HCT116 (cell line): ENCODE measurements at regions not wholly inside any gene's neighbourhood (a gene's known extent, or its start where the extent isn't known, plus 50 kb on each side); places are given as distances from the start of the nearest gene placed in this dataset.

Experiments used
- ATAC-seq: fragments of 200-7000 bp; cut with Tn5 transposase; 2 replicates; pipeline ENCODE4 v1.9.1; 2020; ENCODE audit warnings: mild to moderate bottlenecking, moderate library complexity
- BruUV-seq: library from RNA; stranded (reverse); fragments of 400-500 nt; replicated peaks from 2 replicates; lab custom pipeline; 2021; lab: Mats Ljungman, UMichigan
- CTCF ChIA-PET: fragments of 300-600 bp; sonication (Branson Sonifier 250); formaldehyde crosslinking; loops from one replicate; lab custom pipeline; 2021; ENCODE audit warnings: antibody characterized with exemption; lab: Charles Lee
- POLR2A ChIA-PET: fragments of 300-600, 350-600 bp; sonication (Branson Sonifier 250); formaldehyde crosslinking; loops from one replicate; lab custom pipeline; 2021; ENCODE audit warnings: antibody characterized with exemption; lab: Charles Lee
- RAD21 ChIA-PET, 2 experiments: fragments of 300-600 bp; sonication (Branson Sonifier 250); formaldehyde crosslinking; loops; one replicate each; lab custom pipeline; 2023; ENCODE audit warnings: low total read pairs in 2 of 2; ENCODE audit not compliant: uncharacterized antibody in 2 of 2, unreplicated experiment in 2 of 2, low non-redundant PET in 1 of 2; lab: Charles Lee
- DNase-seq: peaks from one replicate; pipeline ENCODE4 v3.0.0-alpha.2; 2010; ENCODE audit warnings: low read depth, low spot score
- H2AFZ ChIP-seq: fragments of 200-600 bp; shearing (Covaris generic), sonication (generic); 2 replicates; pipeline ENCODE4 v1.6.1; 2017; ENCODE audit warnings: low read depth, mixed run types, mixed read lengths, antibody characterized with exemption, low read length; ENCODE audit not compliant: poor library complexity, severe bottlenecking
- H3K27ac ChIP-seq: 2 replicates; pipeline ENCODE4 v1.5.1; 2012; ENCODE audit warnings: low read depth, low read length
- H3K27me3 ChIP-seq: fragments of 200-600 bp; sonication (generic); 2 replicates; pipeline ENCODE4 v1.6.1; 2016; ENCODE audit warnings: mixed run types, low read length, mixed read lengths; ENCODE audit not compliant: insufficient read depth
- H3K36me3 ChIP-seq, 2 experiments: fragments of 200-500 bp in 1 of 2; fragments of 200-600 bp in 1 of 2; sonication (Bioruptor generic) in 1 of 2; sonication (generic) in 1 of 2; 2 replicates each; pipeline versions ENCODE4 v1.5.1 to v1.6.1; 2014 to 2016; ENCODE audit warnings: low read length in 2 of 2, inconsistent platforms in 1 of 2, mixed read lengths in 1 of 2, mixed run types in 1 of 2; ENCODE audit not compliant: insufficient read depth in 2 of 2, control insufficient read depth in 1 of 2
- H3K4me1 ChIP-seq, 2 experiments: fragments of 200-600 bp in 1 of 2; sonication (generic) in 1 of 2; 2 replicates each; pipeline versions ENCODE4 v1.5.1 to v1.6.1; 2012 to 2017; ENCODE audit warnings: low read length in 2 of 2, inconsistent platforms in 1 of 2, mild to moderate bottlenecking in 1 of 2, mixed read lengths in 1 of 2, mixed run types in 1 of 2, moderate library complexity in 1 of 2; ENCODE audit not compliant: insufficient read depth in 2 of 2, control insufficient read depth in 1 of 2
- H3K4me2 ChIP-seq: fragments of 200-600 bp; sonication (generic); 2 replicates; pipeline ENCODE4 v1.6.1; 2017; ENCODE audit warnings: mixed run types, low read length, mixed read lengths
- H3K4me3 ChIP-seq, 2 experiments: fragments of 200-600 bp in 1 of 2; sonication (generic) in 1 of 2; replicated peaks in 1 of 2; 2 replicates each; pipeline ENCODE4 v1.5.1; 2011 to 2016; ENCODE audit warnings: low read length in 2 of 2, control low read depth in 1 of 2, low read depth in 1 of 2, mild to moderate bottlenecking in 1 of 2, mixed read lengths in 1 of 2, mixed run types in 1 of 2
- H3K79me2 ChIP-seq: fragments of 200-600 bp; sonication (generic); 2 replicates; pipeline ENCODE4 v1.6.1; 2017; ENCODE audit warnings: mild to moderate bottlenecking, mixed run types, low read length, moderate library complexity, mixed read lengths; ENCODE audit not compliant: insufficient read depth
- H3K9ac ChIP-seq: fragments of 200-600 bp; sonication (generic); 2 replicates; pipeline ENCODE4 v1.6.1; 2016; ENCODE audit warnings: low read length, mixed read lengths
- H3K9me2 ChIP-seq: fragments of 200-600 bp; sonication (generic), shearing (Covaris generic); 2 replicates; pipeline ENCODE4 v1.6.1; 2017; ENCODE audit warnings: mixed run types, mild to moderate bottlenecking, moderate library complexity; ENCODE audit not compliant: insufficient read depth
- H3K9me3 ChIP-seq, 2 experiments: fragments of 200-500 bp in 1 of 2; fragments of 200-600 bp in 1 of 2; sonication (Bioruptor generic) in 1 of 2; sonication (generic) in 1 of 2; 2 replicates each; pipeline ENCODE4 v1.6.1; 2014 to 2017; ENCODE audit warnings: low read length in 2 of 2, mixed read lengths in 2 of 2, inconsistent platforms in 1 of 2, low read depth in 1 of 2, mild to moderate bottlenecking in 1 of 2, mixed run types in 1 of 2, moderate library complexity in 1 of 2; ENCODE audit not compliant: control insufficient read depth in 1 of 2, insufficient read depth in 1 of 2
- H4K20me1 ChIP-seq: fragments of 200-600 bp; sonication (generic), shearing (Covaris generic); 2 replicates; pipeline ENCODE4 v1.6.1; 2017; ENCODE audit warnings: mixed run types, mild to moderate bottlenecking, moderate library complexity; ENCODE audit not compliant: insufficient read depth
- CEBPB ChIP-seq: IDR thresholded peaks from 2 replicates; pipeline ENCODE4 v1.6.1; 2012; ENCODE audit warnings: low read depth
- EGR1 ChIP-seq: IDR thresholded peaks from 2 replicates; pipeline ENCODE4 v1.6.1; 2012; ENCODE audit warnings: low read depth
- ELF1 ChIP-seq: IDR thresholded peaks from 2 replicates; pipeline ENCODE4 v1.6.1; 2012; ENCODE audit warnings: low read depth, borderline replicate concordance
- EZH2 ChIP-seq: fragments of 200-600 bp; sonication (generic); IDR thresholded peaks from 2 replicates; pipeline ENCODE4 v1.6.1; 2017; ENCODE audit warnings: antibody characterized with exemption, mixed run types
- EZH2phosphoT487 ChIP-seq: fragments of 200-600 bp; IDR thresholded peaks from 2 replicates; pipeline ENCODE4 v1.6.1; 2018; ENCODE audit warnings: antibody characterized with exemption, borderline replicate concordance
- FOSL1 ChIP-seq: IDR thresholded peaks from 2 replicates; pipeline ENCODE4 v1.6.1; 2012; ENCODE audit warnings: low read depth
- JUND ChIP-seq: IDR thresholded peaks from 2 replicates; pipeline ENCODE4 v1.6.1; 2012
- POLR2A ChIP-seq: IDR thresholded peaks from 2 replicates; pipeline ENCODE4 v1.7.0; 2011; ENCODE audit warnings: borderline replicate concordance; ENCODE audit not compliant: insufficient read depth, insufficient read length; ENCODE audit errors: extremely low read depth
- RAD21 ChIP-seq: IDR thresholded peaks from 2 replicates; pipeline ENCODE4 v1.6.1; 2012; ENCODE audit warnings: low read depth, mild to moderate bottlenecking
- SP1 ChIP-seq: IDR thresholded peaks from 2 replicates; pipeline ENCODE4 v1.6.1; 2012; ENCODE audit warnings: low read depth
- SRF ChIP-seq: IDR thresholded peaks from 2 replicates; pipeline ENCODE4 v1.6.1; 2012; ENCODE audit warnings: low read depth
- TCF7L2 ChIP-seq: IDR thresholded peaks from 2 replicates; pipeline ENCODE4 v1.7.0; 2011; ENCODE audit warnings: borderline replicate concordance, inconsistent platforms; ENCODE audit not compliant: insufficient read depth, insufficient read length; ENCODE audit errors: extremely low read depth
- YY1 ChIP-seq: IDR thresholded peaks from 2 replicates; pipeline ENCODE4 v1.6.1; 2011; ENCODE audit warnings: low read length, low read depth, moderate library complexity, mild to moderate bottlenecking; ENCODE audit not compliant: insufficient replicate concordance; ENCODE audit errors: extremely low read depth
- ZFX ChIP-seq: fragments of 450-650 bp; IDR thresholded peaks from 2 replicates; pipeline ENCODE4 v1.6.1; 2017
- intact Hi-C: fragments of 100-400 bp; cut with micrococcal nuclease; formaldehyde crosslinking; loops from 2 replicates; pipeline ENCODE4 v1.10.0; 2022
- TF ChIP-seq, protein P1 (sequence below), 3 experiments: fragments of 200-600 bp in 1 of 3; sonication (generic) in 1 of 3; IDR thresholded peaks in 2 of 3; conservative IDR thresholded peaks in 1 of 3; 2 replicates each; pipeline ENCODE4 v1.5.1; 2012 to 2017; ENCODE audit warnings: low read depth in 2 of 3, low read length in 2 of 3, antibody characterized with exemption in 1 of 3, borderline replicate concordance in 1 of 3, control low read depth in 1 of 3, mild to moderate bottlenecking in 1 of 3, mixed read lengths in 1 of 3, mixed run types in 1 of 3, moderate library complexity in 1 of 3; ENCODE audit not compliant: insufficient read depth in 1 of 3
- TF ChIP-seq, protein P2 (sequence below): IDR thresholded peaks from 2 replicates; pipeline ENCODE4 v1.6.1; 2012; ENCODE audit warnings: low read depth
- TF ChIP-seq, protein P3 (sequence below): IDR thresholded peaks from 2 replicates; pipeline ENCODE4 v1.6.1; 2011; ENCODE audit warnings: mild to moderate bottlenecking, low read length, moderate library complexity; ENCODE audit not compliant: insufficient replicate concordance; ENCODE audit errors: extremely low read depth

DNA sequence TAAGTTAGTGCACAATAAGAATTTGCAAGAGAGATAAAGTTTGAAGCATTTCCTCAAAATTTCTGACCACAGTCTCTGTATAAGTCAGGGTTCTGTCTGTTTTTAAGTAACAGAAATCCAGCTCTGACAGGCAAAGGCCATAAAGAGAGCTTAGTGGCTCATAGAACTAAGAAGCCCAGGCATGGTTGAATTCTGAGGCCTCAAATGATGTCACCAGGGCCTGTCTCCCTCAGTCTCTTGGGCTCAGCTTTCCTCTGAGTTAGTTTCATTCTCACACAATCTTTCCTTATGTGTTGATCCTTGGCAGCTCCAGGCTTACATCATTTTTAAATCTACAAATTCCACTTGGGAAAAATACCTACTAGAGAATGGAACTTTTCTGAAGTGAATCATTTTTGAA, 173.4 kb upstream of the ATP2B1 start:
- ChIA-PET CTCF (no interaction called here), RAD21 (no interaction called here), POLR2A (no interaction called here)
- BruUV-seq = no TSS peak
- H2AFZ ChIP-seq = no peak overlapping the region
- H3K4me1 ChIP-seq = no peaks in the 10 kb centered on the region
- TF ChIP-seq CEBPB (no peak), SP1 (no peak), JUND (no peak), POLR2A (no peak), SRF (no peak), ZFX (no peak), ELF1 (no peak), RAD21 (no peak), EZH2phosphoT487 (no peak), FOSL1 (no peak), YY1 (no peak), EGR1 (no peak), EZH2 (no peak), TCF7L2 (no peak)
- TF ChIP-seq, protein P1, sequence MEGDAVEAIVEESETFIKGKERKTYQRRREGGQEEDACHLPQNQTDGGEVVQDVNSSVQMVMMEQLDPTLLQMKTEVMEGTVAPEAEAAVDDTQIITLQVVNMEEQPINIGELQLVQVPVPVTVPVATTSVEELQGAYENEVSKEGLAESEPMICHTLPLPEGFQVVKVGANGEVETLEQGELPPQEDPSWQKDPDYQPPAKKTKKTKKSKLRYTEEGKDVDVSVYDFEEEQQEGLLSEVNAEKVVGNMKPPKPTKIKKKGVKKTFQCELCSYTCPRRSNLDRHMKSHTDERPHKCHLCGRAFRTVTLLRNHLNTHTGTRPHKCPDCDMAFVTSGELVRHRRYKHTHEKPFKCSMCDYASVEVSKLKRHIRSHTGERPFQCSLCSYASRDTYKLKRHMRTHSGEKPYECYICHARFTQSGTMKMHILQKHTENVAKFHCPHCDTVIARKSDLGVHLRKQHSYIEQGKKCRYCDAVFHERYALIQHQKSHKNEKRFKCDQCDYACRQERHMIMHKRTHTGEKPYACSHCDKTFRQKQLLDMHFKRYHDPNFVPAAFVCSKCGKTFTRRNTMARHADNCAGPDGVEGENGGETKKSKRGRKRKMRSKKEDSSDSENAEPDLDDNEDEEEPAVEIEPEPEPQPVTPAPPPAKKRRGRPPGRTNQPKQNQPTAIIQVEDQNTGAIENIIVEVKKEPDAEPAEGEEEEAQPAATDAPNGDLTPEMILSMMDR (IDR thresholded peaks at IDR 0.05 in 2 of 3, conservative IDR thresholded peaks at IDR 0.05 in 1 of 3; ENCODE audit: borderline replicate concordance in 1 of 3, insufficient read depth in 1 of 3, low read depth in 2 of 3, low read length in 2 of 3) = no peak
- TF ChIP-seq, protein P2, sequence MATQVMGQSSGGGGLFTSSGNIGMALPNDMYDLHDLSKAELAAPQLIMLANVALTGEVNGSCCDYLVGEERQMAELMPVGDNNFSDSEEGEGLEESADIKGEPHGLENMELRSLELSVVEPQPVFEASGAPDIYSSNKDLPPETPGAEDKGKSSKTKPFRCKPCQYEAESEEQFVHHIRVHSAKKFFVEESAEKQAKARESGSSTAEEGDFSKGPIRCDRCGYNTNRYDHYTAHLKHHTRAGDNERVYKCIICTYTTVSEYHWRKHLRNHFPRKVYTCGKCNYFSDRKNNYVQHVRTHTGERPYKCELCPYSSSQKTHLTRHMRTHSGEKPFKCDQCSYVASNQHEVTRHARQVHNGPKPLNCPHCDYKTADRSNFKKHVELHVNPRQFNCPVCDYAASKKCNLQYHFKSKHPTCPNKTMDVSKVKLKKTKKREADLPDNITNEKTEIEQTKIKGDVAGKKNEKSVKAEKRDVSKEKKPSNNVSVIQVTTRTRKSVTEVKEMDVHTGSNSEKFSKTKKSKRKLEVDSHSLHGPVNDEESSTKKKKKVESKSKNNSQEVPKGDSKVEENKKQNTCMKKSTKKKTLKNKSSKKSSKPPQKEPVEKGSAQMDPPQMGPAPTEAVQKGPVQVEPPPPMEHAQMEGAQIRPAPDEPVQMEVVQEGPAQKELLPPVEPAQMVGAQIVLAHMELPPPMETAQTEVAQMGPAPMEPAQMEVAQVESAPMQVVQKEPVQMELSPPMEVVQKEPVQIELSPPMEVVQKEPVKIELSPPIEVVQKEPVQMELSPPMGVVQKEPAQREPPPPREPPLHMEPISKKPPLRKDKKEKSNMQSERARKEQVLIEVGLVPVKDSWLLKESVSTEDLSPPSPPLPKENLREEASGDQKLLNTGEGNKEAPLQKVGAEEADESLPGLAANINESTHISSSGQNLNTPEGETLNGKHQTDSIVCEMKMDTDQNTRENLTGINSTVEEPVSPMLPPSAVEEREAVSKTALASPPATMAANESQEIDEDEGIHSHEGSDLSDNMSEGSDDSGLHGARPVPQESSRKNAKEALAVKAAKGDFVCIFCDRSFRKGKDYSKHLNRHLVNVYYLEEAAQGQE = no peak
- TF ChIP-seq, protein P3, sequence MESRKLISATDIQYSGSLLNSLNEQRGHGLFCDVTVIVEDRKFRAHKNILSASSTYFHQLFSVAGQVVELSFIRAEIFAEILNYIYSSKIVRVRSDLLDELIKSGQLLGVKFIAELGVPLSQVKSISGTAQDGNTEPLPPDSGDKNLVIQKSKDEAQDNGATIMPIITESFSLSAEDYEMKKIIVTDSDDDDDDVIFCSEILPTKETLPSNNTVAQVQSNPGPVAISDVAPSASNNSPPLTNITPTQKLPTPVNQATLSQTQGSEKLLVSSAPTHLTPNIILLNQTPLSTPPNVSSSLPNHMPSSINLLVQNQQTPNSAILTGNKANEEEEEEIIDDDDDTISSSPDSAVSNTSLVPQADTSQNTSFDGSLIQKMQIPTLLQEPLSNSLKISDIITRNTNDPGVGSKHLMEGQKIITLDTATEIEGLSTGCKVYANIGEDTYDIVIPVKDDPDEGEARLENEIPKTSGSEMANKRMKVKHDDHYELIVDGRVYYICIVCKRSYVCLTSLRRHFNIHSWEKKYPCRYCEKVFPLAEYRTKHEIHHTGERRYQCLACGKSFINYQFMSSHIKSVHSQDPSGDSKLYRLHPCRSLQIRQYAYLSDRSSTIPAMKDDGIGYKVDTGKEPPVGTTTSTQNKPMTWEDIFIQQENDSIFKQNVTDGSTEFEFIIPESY = no peak
- intact Hi-C loops = no loop called here
- H3K79me2 ChIP-seq = no peaks in the 10 kb centered on the region
- H3K9me3 ChIP-seq = no peaks in the 10 kb centered on the region
- DNase-seq (no peak), ATAC-seq (no peak)
- H3K27ac ChIP-seq = no peak overlapping the region
- no peaks in the 10 kb centered on the region for H4K20me1 ChIP-seq
- no peak overlapping the region for H3K9ac ChIP-seq
- no peak overlapping the region for H3K4me3 ChIP-seq
- no peak overlapping the region for H3K4me2 ChIP-seq
- H3K9me2 ChIP-seq = 0 out of 2 replicates have a peak, but pooled peaks cover 3% of the 10 kb centered on the region
- H3K36me3 ChIP-seq = no peaks in the 10 kb centered on the region
- H3K27me3 ChIP-seq = no peaks in the 10 kb centered on the region
